B cell (primary cell): ENCODE measurements at regions not wholly inside any gene's neighbourhood (a gene's known extent, or its start where the extent isn't known, plus 50 kb on each side); places are given as distances from the start of the nearest gene placed in this dataset.

Source experiments
- ATAC-seq: fragments of 200-7000 bp; cut with Tn5 transposase; one replicate; pipeline ENCODE4 v1.10.0; 2021; ENCODE audit warnings: low read depth, mild to moderate bottlenecking, moderate number of reproducible peaks, moderate library complexity
- CTCF ChIA-PET: fragments of 350-600 bp; sonication (Branson Sonifier 250); formaldehyde crosslinking; loops from one replicate; lab custom pipeline; 2021; ENCODE audit warnings: antibody characterized with exemption, inconsistent platforms; lab: Charles Lee
- POLR2A ChIA-PET: fragments of 350-600 bp; sonication (Branson Sonifier 250); formaldehyde crosslinking; loops from one replicate; lab custom pipeline; 2021; ENCODE audit warnings: antibody characterized with exemption; lab: Charles Lee
- DNase-seq: peaks from one replicate; pipeline ENCODE4 v3.0.0; 2013
- H2AFZ ChIP-seq: 2 replicates; pipeline ENCODE4 v1.6.1; 2012; ENCODE audit warnings: mild to moderate bottlenecking, low read depth, low read length; ENCODE audit not compliant: insufficient read depth, poor library complexity, severe bottlenecking
- H3K27ac ChIP-seq, 2 donors: 1 replicate in 1 of 2; 2 replicates in 1 of 2; pipeline ENCODE4 v1.5.1; 2012 to 2013; ENCODE audit warnings: low read length in 2 of 2, mild to moderate bottlenecking in 2 of 2, moderate library complexity in 1 of 2
- H3K27me3 ChIP-seq, 4 experiments: fragments of 200-600 bp in 1 of 4; sonication (generic) in 1 of 4; replicated peaks in 1 of 4; 1 replicate in 2 of 4; 2 replicates in 2 of 4; pipeline versions ENCODE4 v1.6.1 to v1.7.0; 2013 to 2016; ENCODE audit warnings: low read length in 3 of 4, mild to moderate bottlenecking in 2 of 4, mixed read lengths in 1 of 4, moderate library complexity in 1 of 4; ENCODE audit not compliant: insufficient read depth in 4 of 4, control insufficient read depth in 3 of 4; ENCODE audit errors: control extremely low read depth in 1 of 4
- H3K36me3 ChIP-seq, 2 experiments: replicated peaks in 1 of 2; 1 replicate in 1 of 2; 2 replicates in 1 of 2; pipeline versions ENCODE4 v1.6.1 to v1.7.1; 2013; ENCODE audit warnings: low read length in 1 of 2; ENCODE audit not compliant: insufficient read depth in 2 of 2, control insufficient read depth in 1 of 2; ENCODE audit errors: control extremely low read depth in 1 of 2, extremely low read depth in 1 of 2
- H3K4me1 ChIP-seq, 2 donors: fragments of 200-600 bp in 1 of 2; sonication (generic) in 1 of 2; 1 replicate in 1 of 2; 2 replicates in 1 of 2; pipeline versions ENCODE4 v1.5.1 to v1.6.1; 2013 to 2017; ENCODE audit warnings: low read length in 2 of 2; ENCODE audit not compliant: control insufficient read depth in 2 of 2, insufficient read depth in 2 of 2
- H3K4me2 ChIP-seq: replicated peaks from 2 replicates; pipeline ENCODE3; 2012; ENCODE audit warnings: mild to moderate bottlenecking, low read depth, low read length; ENCODE audit not compliant: poor library complexity, severe bottlenecking
- H3K4me3 ChIP-seq, 5 experiments: fragments of 200-600 bp in 1 of 5; sonication (generic) in 1 of 5; 1 replicate in 3 of 5; 2 replicates in 2 of 5; pipeline versions ENCODE4 v1.5.1 to v1.7.0; 2011 to 2016; ENCODE audit warnings: low read length in 4 of 5, mild to moderate bottlenecking in 4 of 5, low read depth in 2 of 5, control low read depth in 1 of 5, moderate library complexity in 1 of 5; ENCODE audit not compliant: insufficient read depth in 1 of 5; ENCODE audit errors: control extremely low read depth in 1 of 5, extremely low read depth in 1 of 5
- H3K79me2 ChIP-seq: fragments of 200-600 bp; sonication (generic); one replicate; pipeline ENCODE4 v1.6.0; 2016; ENCODE audit warnings: low read length; ENCODE audit not compliant: control insufficient read depth, insufficient read depth
- H3K9ac ChIP-seq: fragments of 200-600 bp; sonication (generic); 2 replicates; pipeline ENCODE4 v1.6.1; 2017; ENCODE audit warnings: mild to moderate bottlenecking, low read length, moderate library complexity
- H3K9me3 ChIP-seq, 3 donors: one replicate each; pipeline versions ENCODE4 v1.6.1 to v1.7.1; 2013; ENCODE audit warnings: low read length in 2 of 3; ENCODE audit not compliant: control insufficient read depth in 2 of 3, insufficient read depth in 1 of 3; ENCODE audit errors: control extremely low read depth in 1 of 3
- H4K20me1 ChIP-seq: 2 replicates; pipeline ENCODE4 v1.6.0; 2012; ENCODE audit warnings: mild to moderate bottlenecking, low read length; ENCODE audit not compliant: insufficient read depth, control insufficient read depth, poor library complexity, severe bottlenecking
- H3K27ac Mint-ChIP-seq: one replicate; pipeline ENCODE4 v1.8.0; 2021; ENCODE audit warnings: mixed read lengths
- H3K27me3 Mint-ChIP-seq: one replicate; pipeline ENCODE4 v1.8.0; 2021; ENCODE audit warnings: mixed read lengths
- H3K4me1 Mint-ChIP-seq: one replicate; pipeline ENCODE4 v1.8.0; 2021; ENCODE audit warnings: mixed read lengths
- H3K4me3 Mint-ChIP-seq: one replicate; pipeline ENCODE4 v1.8.0; 2021; ENCODE audit warnings: mixed read lengths
- H3K9me3 Mint-ChIP-seq: one replicate; pipeline ENCODE4 v1.8.0; 2022; ENCODE audit warnings: mixed read lengths; ENCODE audit not compliant: insufficient read depth
- CTCF ChIP-seq: fragments of 200-600 bp; IDR thresholded peaks from one replicate; pipeline ENCODE4 v1.8.0; 2022; ENCODE audit warnings: antibody characterized with exemption, mild to moderate bottlenecking
- EZH2 ChIP-seq: IDR thresholded peaks from 2 replicates; pipeline ENCODE4 v1.6.1; 2012; ENCODE audit warnings: borderline replicate concordance, low read depth, mild to moderate bottlenecking, moderate library complexity, low read length; ENCODE audit not compliant: insufficient read depth, poor library complexity, severe bottlenecking
- WGBS: methylation state at CpG from one replicate; pipeline ENCODE4 v1.1.5; 2013; ENCODE audit warnings: missing lambda C conversion rate; ENCODE audit not compliant: insufficient coverage; 5-methylcytosine and 5-hydroxymethylcytosine counted together
- intact Hi-C: fragments of 100-400 bp; cut with micrococcal nuclease; formaldehyde crosslinking; loops from one replicate; pipeline ENCODE4 v1.10.0; 2022

GRCh38 chr4:15148199-15148598 is 145.9 kb downstream of the CPEB2 start:
- H3K4me3 Mint-ChIP-seq: no peak overlapping the region
- Histone ChIP-seq H3K4me3 (no peak overlapping the region), H3K27me3 (no peaks in the 10 kb centered on the region), H3K27ac (no peak overlapping the region), H3K4me1 (no peaks in the 10 kb centered on the region), H3K79me2 (no peaks in the 10 kb centered on the region), H3K9me3 (no peaks in the 10 kb centered on the region), H4K20me1 (no peaks in the 10 kb centered on the region), H2AFZ (no peak overlapping the region), H3K9ac (no peak overlapping the region), H3K36me3 (no peaks in the 10 kb centered on the region), H3K4me2 (no peak overlapping the region)
- no peaks in the 10 kb centered on the region for H3K9me3 Mint-ChIP-seq
- no peaks in the 10 kb centered on the region for H3K27me3 Mint-ChIP-seq
- intact Hi-C loops: no loop called here
- WGBS: 99% methylated on average over 10 of the region's 11 CpGs
- no peak for DNase-seq
- H3K27ac Mint-ChIP-seq: no peak overlapping the region
- CTCF ChIA-PET: no interaction called here
- H3K4me1 Mint-ChIP-seq: no peaks in the 10 kb centered on the region
- TF ChIP-seq CTCF: no peak
- TF ChIP-seq EZH2: no peak
- POLR2A ChIA-PET: no interaction called here
- no peak for ATAC-seq

- H2AFZ ChIP-seq: no peak overlapping the region
- H3K4me1 ChIP-seq: no peaks in the 10 kb centered on the region
- H3K4me1 Mint-ChIP-seq: no peaks in the 10 kb centered on the region
- H3K36me3 ChIP-seq: no peaks in the 10 kb centered on the region
- TF ChIP-seq CTCF: no peak
- no peak for TF ChIP-seq EZH2
- H3K27ac Mint-ChIP-seq: no peak overlapping the region
- no peaks in the 10 kb centered on the region for H3K9me3 Mint-ChIP-seq
- H3K9ac ChIP-seq: no peak overlapping the region
- no peak overlapping the region for H3K4me3 ChIP-seq
- ChIA-PET CTCF (no interaction called here), POLR2A (no interaction called here)
- no peaks in the 10 kb centered on the region for H3K79me2 ChIP-seq
- no peaks in the 10 kb centered on the region for H3K27me3 ChIP-seq
- no peak for DNase-seq
- H4K20me1 ChIP-seq: no peaks in the 10 kb centered on the region
- H3K9me3 ChIP-seq: no peaks in the 10 kb centered on the region
- intact Hi-C loops: no loop called here
- 93% methylated on average over 6 of the region's 7 CpGs for WGBS
- no peaks in the 10 kb centered on the region for H3K27me3 Mint-ChIP-seq
- no peak overlapping the region for H3K4me3 Mint-ChIP-seq
- no peak for ATAC-seq
- H3K4me2 ChIP-seq: no peak overlapping the region
- no peak overlapping the region for H3K27ac ChIP-seq
Observed at GRCh38 chr4:15148691-15149090, 146.4 kb downstream of the CPEB2 start.
